Calu3 (cell line): ENCODE measurements at regions not wholly inside any gene's neighbourhood (a gene's known extent, or its start where the extent isn't known, plus 50 kb on each side); places are given as distances from the start of the nearest gene placed in this dataset.

ENCODE experiments used
- BruUV-seq: library from RNA; stranded (reverse); fragments of 400-500 nt; replicated peaks from 2 replicates; lab custom pipeline; 2021; lab: Mats Ljungman, UMichigan
- CTCF ChIA-PET: fragments of 300-600 bp; sonication (Branson Sonifier 250); formaldehyde crosslinking; loops from one replicate; lab custom pipeline; 2022; ENCODE audit warnings: antibody characterized with exemption; lab: Charles Lee
- DNase-seq: peaks from one replicate; pipeline ENCODE4 v3.0.0; 2022
- H3K27ac Mint-ChIP-seq: one replicate; pipeline ENCODE4 v1.8.0; 2022; ENCODE audit warnings: mixed read lengths; ENCODE audit not compliant: unreplicated experiment
- H3K27me3 Mint-ChIP-seq: one replicate; pipeline ENCODE4 v1.8.0; 2022; ENCODE audit warnings: mixed read lengths; ENCODE audit not compliant: unreplicated experiment
- H3K36me3 Mint-ChIP-seq: one replicate; pipeline ENCODE4 v1.8.0; 2022; ENCODE audit warnings: mild to moderate bottlenecking, moderate library complexity, mixed read lengths; ENCODE audit not compliant: insufficient read depth, unreplicated experiment
- H3K4me1 Mint-ChIP-seq: one replicate; pipeline ENCODE4 v1.8.0; 2022; ENCODE audit warnings: mild to moderate bottlenecking, low read depth, mixed read lengths; ENCODE audit not compliant: unreplicated experiment
- H3K4me3 Mint-ChIP-seq: one replicate; pipeline ENCODE4 v1.8.0; 2022; ENCODE audit warnings: mild to moderate bottlenecking, low read depth, moderate library complexity, mixed read lengths; ENCODE audit not compliant: unreplicated experiment
- H3K9me3 Mint-ChIP-seq: one replicate; pipeline ENCODE4 v1.8.0; 2022; ENCODE audit warnings: low read depth, mixed read lengths; ENCODE audit not compliant: unreplicated experiment
- intact Hi-C: fragments of 100-400 bp; cut with micrococcal nuclease; formaldehyde crosslinking; loops from one replicate; pipeline ENCODE4 v1.10.0; 2022; ENCODE audit not compliant: unreplicated experiment
- TF ChIP-seq, protein P1 (sequence below): fragments of 200-600 bp; IDR thresholded peaks from one replicate; pipeline ENCODE4 v1.8.0; 2022; ENCODE audit warnings: antibody characterized with exemption; ENCODE audit not compliant: unreplicated experiment

DNA sequence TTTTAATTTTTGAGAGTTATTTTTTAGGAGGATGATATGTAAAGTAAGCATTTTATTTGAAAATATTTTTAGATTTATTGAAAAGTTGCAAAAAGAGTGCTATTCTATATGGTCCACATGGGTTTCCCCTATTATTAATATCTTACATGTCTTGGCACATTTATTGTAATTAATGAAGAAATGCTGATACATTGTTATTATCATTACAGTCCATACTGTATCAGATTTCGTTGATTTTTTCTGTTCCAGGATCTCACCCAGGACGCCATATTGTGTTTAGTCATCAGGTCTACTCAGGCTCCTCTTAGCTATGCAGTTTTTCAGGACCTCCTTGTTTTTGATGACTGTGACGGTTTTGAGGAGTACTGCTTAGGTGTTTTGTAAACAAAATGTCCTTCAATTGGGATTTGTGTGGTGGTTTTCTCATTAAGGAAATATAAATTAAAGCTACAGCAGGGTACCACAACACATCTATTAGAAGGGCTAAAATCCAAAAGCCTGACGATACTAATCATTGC, 281.0 kb downstream of the SAMD5 start:
- CTCF ChIA-PET = no interaction called here
- H3K27me3 Mint-ChIP-seq = no peaks in the 10 kb centered on the region
- no TSS peak for BruUV-seq

DNA sequence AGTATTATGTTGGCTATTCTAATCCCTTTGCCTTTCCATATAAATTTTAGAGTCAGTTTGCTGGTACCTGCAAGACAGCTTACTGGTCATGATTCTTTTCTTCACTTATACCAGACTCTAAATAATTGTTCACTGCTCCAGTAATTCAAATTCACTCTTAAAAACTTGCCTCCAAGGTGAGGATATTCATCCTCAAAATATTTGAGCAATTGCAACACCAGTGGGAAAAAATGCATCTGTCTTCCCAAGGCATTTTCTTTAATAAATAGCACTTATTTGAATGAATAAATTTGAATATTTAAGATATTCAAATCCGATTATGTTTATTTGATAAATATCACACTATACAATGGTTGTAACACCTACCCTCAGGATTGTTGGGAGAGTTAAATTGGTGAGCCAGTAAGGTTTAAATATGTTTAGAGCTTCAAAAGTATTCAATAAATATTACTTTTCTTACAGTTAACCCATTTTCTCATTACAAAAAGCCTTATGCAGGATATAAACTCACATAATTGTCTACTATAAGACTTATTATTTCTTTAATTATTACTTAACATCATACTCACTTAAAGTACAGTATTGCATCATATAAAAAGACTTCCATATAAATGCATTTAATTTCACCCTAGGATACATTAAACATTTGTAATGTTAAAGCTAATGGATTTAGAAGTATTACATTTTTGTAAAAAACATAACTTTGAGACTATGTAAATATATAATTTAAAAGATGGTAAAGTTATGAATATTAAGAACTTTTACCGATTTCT, 285.6 kb downstream of the SAMD5 start:
- CTCF ChIA-PET = no interaction called here
- no peaks in the 10 kb centered on the region for H3K4me1 Mint-ChIP-seq
- intact Hi-C loops = no loop called here
- no peaks in the 10 kb centered on the region for H3K27me3 Mint-ChIP-seq
- no peaks in the 10 kb centered on the region for H3K36me3 Mint-ChIP-seq
- H3K4me3 Mint-ChIP-seq = no peak overlapping the region
- DNase-seq = no peak
- BruUV-seq = no TSS peak
- H3K27ac Mint-ChIP-seq = no peak overlapping the region
- H3K9me3 Mint-ChIP-seq = no peaks in the 10 kb centered on the region
- TF ChIP-seq, protein P1, sequence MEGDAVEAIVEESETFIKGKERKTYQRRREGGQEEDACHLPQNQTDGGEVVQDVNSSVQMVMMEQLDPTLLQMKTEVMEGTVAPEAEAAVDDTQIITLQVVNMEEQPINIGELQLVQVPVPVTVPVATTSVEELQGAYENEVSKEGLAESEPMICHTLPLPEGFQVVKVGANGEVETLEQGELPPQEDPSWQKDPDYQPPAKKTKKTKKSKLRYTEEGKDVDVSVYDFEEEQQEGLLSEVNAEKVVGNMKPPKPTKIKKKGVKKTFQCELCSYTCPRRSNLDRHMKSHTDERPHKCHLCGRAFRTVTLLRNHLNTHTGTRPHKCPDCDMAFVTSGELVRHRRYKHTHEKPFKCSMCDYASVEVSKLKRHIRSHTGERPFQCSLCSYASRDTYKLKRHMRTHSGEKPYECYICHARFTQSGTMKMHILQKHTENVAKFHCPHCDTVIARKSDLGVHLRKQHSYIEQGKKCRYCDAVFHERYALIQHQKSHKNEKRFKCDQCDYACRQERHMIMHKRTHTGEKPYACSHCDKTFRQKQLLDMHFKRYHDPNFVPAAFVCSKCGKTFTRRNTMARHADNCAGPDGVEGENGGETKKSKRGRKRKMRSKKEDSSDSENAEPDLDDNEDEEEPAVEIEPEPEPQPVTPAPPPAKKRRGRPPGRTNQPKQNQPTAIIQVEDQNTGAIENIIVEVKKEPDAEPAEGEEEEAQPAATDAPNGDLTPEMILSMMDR = no peak

More for the DNA sequence above, 281.0 kb downstream of the SAMD5 start:
- DNase-seq = no peak
- intact Hi-C loops = no loop called here
- no peaks in the 10 kb centered on the region for H3K4me1 Mint-ChIP-seq
- H3K4me3 Mint-ChIP-seq = no peak overlapping the region
- H3K27ac Mint-ChIP-seq = no peak overlapping the region
- no peaks in the 10 kb centered on the region for H3K9me3 Mint-ChIP-seq
- TF ChIP-seq, protein P1 = no peak
- H3K36me3 Mint-ChIP-seq = no peaks in the 10 kb centered on the region

DNA sequence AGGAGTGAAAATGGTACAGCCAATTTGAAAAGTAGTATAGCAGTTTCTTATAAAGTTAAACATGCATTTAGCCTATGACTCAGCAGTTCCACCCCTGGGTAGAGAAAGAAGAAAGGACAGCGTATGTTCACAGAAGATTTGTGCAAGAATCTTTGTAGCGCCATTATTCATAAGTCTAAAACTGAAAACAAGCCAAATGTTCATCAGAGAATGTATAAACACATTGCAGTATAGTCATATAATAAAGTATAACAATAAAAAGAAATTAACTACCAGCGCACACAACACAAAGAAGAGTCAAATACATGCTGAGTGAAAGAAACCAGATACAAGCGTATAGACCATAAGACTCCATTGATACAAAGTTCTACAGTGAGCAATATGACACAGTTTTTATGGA, 294.0 kb downstream of the SAMD5 start:
- intact Hi-C loops = no loop called here

DNA sequence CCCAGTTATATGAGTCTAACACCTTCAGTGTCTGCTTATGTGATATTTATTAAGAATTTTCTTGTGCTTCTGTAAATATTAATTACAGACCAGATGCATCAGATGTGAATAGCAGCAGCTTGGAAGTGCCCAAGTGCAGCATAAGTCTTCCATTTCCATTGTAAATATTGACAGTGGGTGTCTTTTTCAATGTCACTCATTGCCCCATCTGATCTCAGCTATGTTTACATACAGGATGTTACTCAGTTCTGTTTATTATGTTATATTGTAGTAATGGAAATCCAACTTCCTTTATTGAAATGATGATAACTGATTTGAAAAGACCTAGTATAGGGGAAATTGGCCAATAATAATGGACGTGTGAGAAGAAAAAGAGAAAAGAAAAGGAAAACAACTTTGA, 296.7 kb downstream of the SAMD5 start:
- peaks cover 9% of the 10 kb centered on the region for H3K9me3 Mint-ChIP-seq
- DNase-seq = no peak
- no peak overlapping the region for H3K27ac Mint-ChIP-seq
- H3K36me3 Mint-ChIP-seq = no peaks in the 10 kb centered on the region
- BruUV-seq = no TSS peak
- intact Hi-C loops = no loop called here
- H3K4me3 Mint-ChIP-seq = no peak overlapping the region
- CTCF ChIA-PET = no interaction called here
- no peaks in the 10 kb centered on the region for H3K27me3 Mint-ChIP-seq
- no peaks in the 10 kb centered on the region for H3K4me1 Mint-ChIP-seq
- TF ChIP-seq, protein P1 = no peak

More for the DNA sequence above, 294.0 kb downstream of the SAMD5 start:
- H3K27me3 Mint-ChIP-seq = no peaks in the 10 kb centered on the region
- no peak overlapping the region for H3K4me3 Mint-ChIP-seq
- peaks cover 9% of the 10 kb centered on the region for H3K9me3 Mint-ChIP-seq
- DNase-seq = no peak
- H3K36me3 Mint-ChIP-seq = no peaks in the 10 kb centered on the region
- CTCF ChIA-PET = no interaction called here
- H3K4me1 Mint-ChIP-seq = no peaks in the 10 kb centered on the region
- TF ChIP-seq, protein P1 = no peak
- BruUV-seq = no TSS peak
- no peak overlapping the region for H3K27ac Mint-ChIP-seq
